HG02938 (cell line): ENCODE measurements at regions not wholly inside any gene's neighbourhood (a gene's known extent, or its start where the extent isn't known, plus 50 kb on each side); places are given as distances from the start of the nearest gene placed in this dataset.

ENCODE experiments used
- ATAC-seq: cut with Tn5 transposase; IDR thresholded peaks from one replicate; pipeline ENCODE4 v1.9.1; 2021; ENCODE audit warnings: mild to moderate bottlenecking, moderate library complexity; ENCODE audit not compliant: unreplicated experiment

- ATAC-seq = no peak
Observed at GRCh38 chr5:74082512-74083055, 456.6 kb downstream of the ARHGEF28 start.

- no peak for ATAC-seq
Observed at GRCh38 chr5:74081126-74081525, 455.1 kb downstream of the ARHGEF28 start.

DNA sequence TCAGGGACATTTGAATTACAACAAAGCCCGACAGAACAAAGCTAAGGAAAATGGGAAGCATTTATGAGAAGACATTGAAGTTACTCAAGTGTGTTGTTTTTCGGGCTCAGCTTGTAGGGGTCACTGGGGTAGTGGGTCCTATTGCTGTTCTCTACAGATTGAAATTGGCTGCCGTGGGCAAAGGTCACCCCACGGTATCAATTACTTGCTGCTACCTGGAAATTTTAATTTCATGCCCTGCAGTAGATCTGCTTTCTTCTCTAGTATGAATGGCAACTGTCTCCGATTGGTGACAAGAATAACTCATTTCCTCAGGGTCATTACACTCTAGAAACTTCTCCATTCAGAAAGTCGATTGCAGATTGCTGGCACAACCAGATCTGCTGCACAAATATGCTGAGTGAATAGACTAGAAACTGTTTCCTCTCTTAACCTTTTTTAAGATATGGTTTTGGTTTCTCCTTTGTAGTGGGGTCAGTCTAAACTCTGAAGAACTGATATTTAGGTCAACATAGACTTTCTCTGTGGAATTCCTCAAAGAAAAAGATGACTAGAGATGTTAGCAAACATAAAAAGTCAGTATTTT is 454.1 kb downstream of the ARHGEF28 start:
- ATAC-seq = no peak

- no peak for ATAC-seq
Observed at GRCh38 chr5:74075501-74076484, 449.8 kb downstream of the ARHGEF28 start.

DNA sequence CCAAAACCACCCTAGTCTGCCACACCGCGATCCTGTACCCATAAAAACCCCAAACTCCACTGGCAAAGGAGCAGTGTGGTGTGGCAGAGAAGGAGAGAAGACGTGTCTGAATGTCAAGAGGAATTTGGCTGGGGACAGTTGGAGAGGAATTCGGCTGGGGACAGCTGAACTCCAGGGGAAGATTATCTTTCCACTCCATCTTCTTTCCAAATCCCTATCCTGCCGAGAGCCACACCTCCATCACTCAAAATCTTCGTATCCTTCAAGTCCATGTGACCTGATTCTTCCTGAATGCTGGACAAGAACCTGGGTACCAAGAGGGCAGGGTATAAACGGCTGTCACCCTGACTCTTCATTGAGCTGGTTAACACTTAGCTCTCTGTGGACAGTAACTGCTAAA is 448.1 kb downstream of the ARHGEF28 start:
- no peak for ATAC-seq

DNA sequence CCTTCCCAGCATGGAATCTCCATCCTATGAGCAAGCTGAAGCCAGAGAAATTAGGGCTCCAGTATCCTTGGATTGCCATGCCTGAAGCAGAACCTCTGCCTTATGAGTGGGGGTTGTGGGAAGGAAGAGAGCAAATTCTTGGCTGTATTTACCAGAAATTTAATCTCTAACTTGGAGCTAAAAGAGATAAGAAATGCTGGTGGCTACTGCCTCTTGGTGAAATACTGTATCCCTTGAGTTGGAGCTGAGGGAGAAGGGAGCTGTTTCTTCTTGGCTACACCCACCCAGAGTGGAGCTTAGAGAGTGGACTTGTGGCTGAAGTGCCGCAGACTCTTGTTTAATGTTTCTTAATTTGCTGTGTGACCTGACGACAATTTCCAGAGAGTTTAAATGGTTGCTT is 447.3 kb downstream of the ARHGEF28 start:
- ATAC-seq = no peak

GRCh38 chr5:74072646-74073045 is 446.6 kb downstream of the ARHGEF28 start:
- no peak for ATAC-seq

GRCh38 chr5:74070766-74071165 is 444.8 kb downstream of the ARHGEF28 start:
- no peak for ATAC-seq

GRCh38 chr5:74069741-74070140 is 443.7 kb downstream of the ARHGEF28 start:
- no peak for ATAC-seq

DNA sequence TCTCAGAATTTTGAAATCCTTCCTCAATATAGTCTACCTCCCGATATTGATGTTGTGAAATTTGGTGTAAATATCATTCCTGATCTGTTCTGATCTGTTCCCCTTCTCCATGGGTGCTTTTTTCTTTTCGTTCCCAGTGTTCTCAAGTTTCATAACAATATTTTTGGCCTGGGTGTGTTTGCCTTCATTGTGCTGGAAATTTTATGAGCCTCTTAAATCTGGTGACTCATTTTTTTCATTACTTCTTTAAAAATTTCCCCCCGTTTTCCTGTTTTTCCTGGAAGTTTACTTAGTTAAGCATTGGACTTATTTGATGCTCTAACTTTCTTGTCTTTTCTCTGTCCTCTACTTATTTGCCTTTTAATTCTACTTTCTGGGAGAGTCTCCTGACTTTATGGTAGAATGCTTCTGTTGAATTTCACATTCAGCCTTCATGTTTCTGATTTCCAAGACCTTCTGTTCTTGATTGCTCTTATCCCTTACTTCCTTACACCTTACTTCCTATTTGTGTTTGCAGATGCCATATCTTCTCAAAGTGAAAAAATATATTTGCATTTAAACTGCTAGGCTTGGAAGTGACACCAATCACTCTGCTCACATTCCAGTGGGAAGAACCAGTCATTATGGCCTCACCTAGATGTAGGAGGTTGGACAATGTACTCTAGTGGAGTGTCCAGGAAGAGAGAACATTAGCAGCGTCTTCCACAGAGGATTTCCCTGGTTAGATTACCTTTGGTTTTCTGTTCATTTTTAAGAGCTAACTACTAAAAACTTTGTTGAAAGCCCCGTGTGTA is 441.9 kb downstream of the ARHGEF28 start:
- ATAC-seq = no peak

DNA sequence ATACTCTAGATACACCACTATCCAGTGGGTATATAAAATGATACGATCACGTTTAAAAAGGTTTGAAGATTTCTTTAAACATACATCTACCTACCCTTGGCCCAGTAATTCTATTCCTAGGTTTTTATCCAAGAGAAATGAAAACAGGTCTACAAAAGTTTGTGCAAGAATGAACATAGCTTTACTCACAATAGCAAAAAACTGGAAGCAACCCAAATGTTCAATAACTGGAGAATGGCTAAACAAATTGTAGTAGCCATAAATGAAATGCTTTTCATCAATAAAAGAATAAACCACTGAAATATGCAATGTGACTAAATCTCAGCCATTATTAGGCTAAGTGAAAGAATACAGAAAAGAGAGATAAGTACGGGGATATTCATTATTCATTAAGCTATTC is 438.9 kb downstream of the ARHGEF28 start:
- ATAC-seq = no peak

DNA sequence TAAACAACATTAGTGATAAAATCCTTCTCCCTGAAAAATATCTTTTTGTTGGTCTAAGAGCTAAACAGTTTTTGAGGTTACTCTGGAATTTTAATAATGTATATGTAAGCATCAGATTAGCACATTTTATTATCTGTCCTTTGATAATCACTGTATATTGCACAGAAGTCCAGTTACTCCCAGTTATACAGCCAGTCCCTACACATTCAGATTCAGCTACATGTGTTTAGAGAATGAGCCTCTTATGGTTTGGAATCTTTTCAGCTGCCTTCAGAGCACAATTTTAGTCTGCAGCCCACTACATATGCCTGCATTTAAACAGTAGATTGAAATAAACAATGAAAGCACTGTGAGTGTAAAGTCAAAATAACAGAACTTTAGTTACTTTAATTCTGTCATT is 438.2 kb downstream of the ARHGEF28 start:
- no peak for ATAC-seq

DNA sequence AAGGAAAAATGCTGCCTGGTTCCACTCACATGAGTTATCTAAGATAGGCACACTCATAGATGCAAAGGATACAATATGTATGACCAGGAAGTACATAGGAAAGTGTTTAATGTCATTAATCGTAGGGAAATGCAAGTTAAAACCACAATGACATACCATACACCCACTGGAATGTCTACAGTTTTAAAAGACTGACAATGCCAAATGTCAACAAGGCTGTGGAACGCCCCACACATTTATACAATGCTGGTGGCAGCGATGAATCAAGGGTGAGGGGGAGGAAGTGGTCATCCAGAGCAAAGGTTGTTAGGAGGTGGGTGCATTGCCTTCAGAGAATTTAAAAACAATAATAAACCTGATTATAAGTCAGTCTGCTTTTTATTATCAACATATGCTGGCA is 437.8 kb downstream of the ARHGEF28 start:
- ATAC-seq = no peak

DNA sequence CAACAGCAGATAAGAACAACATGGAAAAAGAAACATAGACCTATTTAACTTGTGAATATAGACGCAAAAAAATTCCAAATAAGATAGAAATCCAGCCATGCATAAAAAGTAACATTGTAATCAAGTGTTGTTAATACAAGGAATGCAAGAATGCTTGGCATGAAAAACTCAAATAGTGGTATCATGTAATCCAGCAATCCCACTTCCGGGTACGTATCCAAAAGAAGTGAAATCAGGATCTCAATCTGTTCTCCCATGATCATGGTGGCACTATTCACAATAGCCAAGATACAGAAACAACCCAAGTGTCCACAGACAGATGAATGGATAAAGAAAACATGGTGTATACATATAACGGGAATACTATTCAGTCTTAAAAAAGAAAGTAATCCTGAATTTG is 437.4 kb downstream of the ARHGEF28 start:
- no peak for ATAC-seq

DNA sequence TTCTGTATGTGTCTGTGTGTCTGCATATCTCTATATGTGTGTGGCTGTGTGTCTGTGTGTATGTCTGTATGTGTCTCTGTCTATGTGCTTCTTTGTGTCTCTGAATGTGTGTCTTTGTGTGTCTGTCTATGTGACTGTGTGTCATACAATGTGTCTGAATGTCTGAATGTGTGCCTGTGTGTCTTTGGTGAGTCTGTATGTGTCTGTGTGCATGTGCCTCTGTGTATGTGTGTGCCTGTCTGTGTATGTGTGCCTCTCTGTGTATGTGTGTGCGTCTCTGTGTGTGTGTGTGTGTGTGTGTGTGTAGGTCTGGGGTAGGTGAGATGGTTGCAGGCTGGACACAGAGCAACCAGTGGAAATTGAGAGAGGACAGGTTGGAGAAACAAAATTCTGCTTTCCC is 435.3 kb downstream of the ARHGEF28 start:
- ATAC-seq = no peak

GRCh38 chr5:74059706-74060105 is 433.7 kb downstream of the ARHGEF28 start:
- ATAC-seq = no peak

GRCh38 chr5:74056789-74057164 is 430.8 kb downstream of the ARHGEF28 start:
- ATAC-seq = no peak

- ATAC-seq = no peak
Observed at GRCh38 chr5:74056107-74056788, 430.3 kb downstream of the ARHGEF28 start.

GRCh38 chr5:74055486-74056106 is 429.6 kb downstream of the ARHGEF28 start:
- ATAC-seq = no peak
